GM19395 (cell line): ENCODE measurements at regions not wholly inside any gene's neighbourhood (a gene's known extent, or its start where the extent isn't known, plus 50 kb on each side); places are given as distances from the start of the nearest gene placed in this dataset.
A peak's percentile ranks its signal among the peaks of the same experiment; 100 is the strongest.
"Not testable (repeated sequence)": the region's sequence is repeated elsewhere in the genome, so short reads cannot be mapped to it uniquely, and the experiment has no call there.

Source experiments
- ATAC-seq: cut with Tn5 transposase; IDR thresholded peaks from one replicate; pipeline ENCODE4 v1.9.1; 2021; ENCODE audit warnings: mild to moderate bottlenecking, moderate library complexity; ENCODE audit not compliant: unreplicated experiment

- ATAC-seq = no peak
These were observed 50.5 kb upstream of the PRNP start for GRCh38 chr20:4635781-4636180.

GRCh38 chr20:4635342-4635741, 50.9 kb upstream of the PRNP start:
- no peak for ATAC-seq

- ATAC-seq = no peak
These were observed 52.5 kb upstream of the PRNP start for GRCh38 chr20:4633780-4634179.

GRCh38 chr20:4633379-4633778, 52.9 kb upstream of the PRNP start:
- ATAC-seq = no peak

- ATAC-seq = no peak
These were observed 53.4 kb upstream of the PRNP start for GRCh38 chr20:4632876-4633275.

GRCh38 chr20:4626228-4626627, 60.0 kb upstream of the PRNP start:
- no peak for ATAC-seq

- ATAC-seq = no peak
These were observed 60.6 kb upstream of the PRNP start for GRCh38 chr20:4625687-4626086.

- not testable (repeated sequence) for ATAC-seq
These were observed 61.5 kb upstream of the PRNP start for GRCh38 chr20:4624675-4625336.

- ATAC-seq = not testable (repeated sequence)
These were observed 67.1 kb upstream of the PRNP start for GRCh38 chr20:4619144-4619543.

- no peak for ATAC-seq
These were observed 68.8 kb upstream of the PRNP start for GRCh38 chr20:4617484-4617883.

- ATAC-seq = no peak
These were observed 69.2 kb upstream of the PRNP start for GRCh38 chr20:4617019-4617418.

- ATAC-seq = peak; percentile 54
These were observed 72.3 kb upstream of the PRNP start for GRCh38 chr20:4613718-4614620.

GRCh38 chr20:4613184-4613583, 73.1 kb upstream of the PRNP start:
- no peak for ATAC-seq

GRCh38 chr20:4610871-4611270, 75.4 kb upstream of the PRNP start:
- ATAC-seq = no peak

- no peak for ATAC-seq
These were observed 76.7 kb upstream of the PRNP start for GRCh38 chr20:4609511-4609910.

GRCh38 chr20:4608861-4609260, 77.4 kb upstream of the PRNP start:
- ATAC-seq = no peak

GRCh38 chr20:4607287-4607713, 79.0 kb upstream of the PRNP start:
- peak; percentile 62 for ATAC-seq

GRCh38 chr20:4606051-4606450, 80.2 kb upstream of the PRNP start:
- no peak for ATAC-seq

- ATAC-seq = no peak
These were observed 81.1 kb upstream of the PRNP start for GRCh38 chr20:4605166-4605565.

- ATAC-seq = no peak
These were observed 81.7 kb upstream of the PRNP start for GRCh38 chr20:4604580-4604979.

GRCh38 chr20:4603724-4604123, 82.5 kb upstream of the PRNP start:
- no peak for ATAC-seq

GRCh38 chr20:4602297-4602631, 84.0 kb upstream of the PRNP start:
- no peak for ATAC-seq
